ENCODE measurements at regions not wholly inside any gene's neighbourhood (a gene's known extent, or its start where the extent isn't known, plus 50 kb on each side); places are given as distances from the start of the nearest gene placed in this dataset.

GRCh38 chr10:118171861-118172260 lies 125.1 kb upstream of the RAB11FIP2 start:
- intact Hi-C loops (cut with micrococcal nuclease) = no loop called here
- Histone ChIP-seq H4K20me1 (replicated peaks; ENCODE audit: control insufficient read depth, insufficient read depth, low read length) (no peaks in the 10 kb centered on the region), H3K9ac (ENCODE audit: insufficient read depth in 1 of 2, low read depth in 2 of 2, low read length in 2 of 2) (no peak overlapping the region), H3K36me3 (ENCODE audit: control insufficient read depth, insufficient read depth, low read length) (no peaks in the 10 kb centered on the region), H3K4me2 (ENCODE audit: insufficient read depth, low read length) (no peak overlapping the region), H3K9me3 (replicated peaks; ENCODE audit: control insufficient read depth, insufficient read depth, low read depth, low read length) (no peaks in the 10 kb centered on the region), H3K79me2 (ENCODE audit: control insufficient read depth, insufficient read depth, low read length) (no peaks in the 10 kb centered on the region), H3K4me1 (replicated peaks in 1 of 2; ENCODE audit: control insufficient read depth in 2 of 2, insufficient read depth in 2 of 2, low read length in 2 of 2) (no peaks in the 10 kb centered on the region), H3K27ac (ENCODE audit: extremely low read depth, low read depth, low read length) (no peak overlapping the region), H2AFZ (ENCODE audit: low read depth, low read length) (no peak overlapping the region), H3K4me3 (no peak overlapping the region), H3K9me1 (ENCODE audit: control insufficient read depth, insufficient read depth, low read length) (no peaks in the 10 kb centered on the region), H3K27me3 (ENCODE audit: control insufficient read depth in 2 of 2, insufficient read depth in 2 of 2, low read length in 2 of 2) (peaks cover 0 to 4% of the 10 kb centered on the region in 2 experiments; a peak in 1 of 5 replicates)
- DNase-seq (ENCODE audit: extremely low read depth in 1 of 4, low spot score in 3 of 4) (no peak), FAIRE-seq (no peak), ATAC-seq (no peak)
- in situ Hi-C loops (cut with MboI) = no loop called here
- 0% methylated on average over 1 of the region's 1 CpG for WGBS (ENCODE audit: insufficient coverage, low coverage, missing lambda C conversion rate)
- CTCF ChIA-PET (ENCODE audit: low intra/inter-chr PET ratio) = no interaction called here
- no TSS peak for BruUV-seq (replicated peaks)
- POLR2A ChIA-PET = no interaction called here
- TF ChIP-seq MLLT1 (IDR thresholded peaks at IDR 0.05) (no peak), KLF10 (CRISPR knock-in tag; IDR thresholded peaks at IDR 0.05) (no peak), SRSF1 (IDR thresholded peaks at IDR 0.05; ENCODE audit: low read depth, low read length) (no peak), HDAC1 (IDR thresholded peaks at IDR 0.05) (no peak), IRF1 (CRISPR knock-in tag; IDR thresholded peaks at IDR 0.05; ENCODE audit: borderline replicate concordance) (no peak), CXXC5 (CRISPR knock-in tag; IDR thresholded peaks at IDR 0.05) (no peak), MXI1 (IDR thresholded peaks at IDR 0.05; ENCODE audit: low read depth, low read length) (no peak), SNRNP70 (optimal IDR thresholded peaks at IDR 0.05; ENCODE audit: low read depth, low read length) (no peak), MNT (conservative IDR thresholded peaks at IDR 0.05) (no peak)
